ENCODE measurements at regions not wholly inside any gene's neighbourhood (a gene's known extent, or its start where the extent isn't known, plus 50 kb on each side); places are given as distances from the start of the nearest gene placed in this dataset.

- intact Hi-C loops (cut with DNase I): no loop called here
- no peak for DNase-seq (ENCODE audit: missing footprints)
- ATAC-seq: no peak
Measured at GRCh38 chr4:135256111-135256510, 1054.5 kb upstream of the PABPC4L start.

GRCh38 chr4:135250040-135250439, 1048.5 kb upstream of the PABPC4L start:
- no peak for ATAC-seq
- intact Hi-C loops (cut with DNase I): no loop called here
- no peak for DNase-seq (ENCODE audit: missing footprints)

GRCh38 chr4:135249024-135249423, 1047.4 kb upstream of the PABPC4L start:
- ATAC-seq: no peak
- intact Hi-C loops (cut with DNase I): no loop called here
- no peak for DNase-seq (ENCODE audit: missing footprints)

- DNase-seq (ENCODE audit: missing footprints) (no peak), ATAC-seq (no peak)
- intact Hi-C loops (cut with DNase I): no loop called here
Measured at GRCh38 chr4:135244696-135245095, 1043.1 kb upstream of the PABPC4L start.

- ATAC-seq (no peak), DNase-seq (ENCODE audit: missing footprints) (no peak)
- intact Hi-C loops (cut with DNase I): no loop called here
Measured at GRCh38 chr4:135244056-135244455, 1042.5 kb upstream of the PABPC4L start.

GRCh38 chr4:135240796-135241195, 1039.2 kb upstream of the PABPC4L start:
- intact Hi-C loops (cut with DNase I): no loop called here
- DNase-seq (ENCODE audit: missing footprints) (no peak), ATAC-seq (no peak)

GRCh38 chr4:135239964-135240363, 1038.4 kb upstream of the PABPC4L start:
- no peak for DNase-seq (ENCODE audit: missing footprints)
- intact Hi-C loops (cut with DNase I): no loop called here
- no peak for ATAC-seq

GRCh38 chr4:135238940-135239339, 1037.4 kb upstream of the PABPC4L start:
- intact Hi-C loops (cut with DNase I): no loop called here
- DNase-seq (ENCODE audit: missing footprints): peak; percentile 34
- ATAC-seq: no peak

GRCh38 chr4:135236048-135236447, 1034.5 kb upstream of the PABPC4L start:
- DNase-seq (ENCODE audit: missing footprints) (no peak), ATAC-seq (no peak)
- intact Hi-C loops (cut with DNase I): no loop called here

- intact Hi-C loops (cut with DNase I): no loop called here
- ATAC-seq (no peak), DNase-seq (ENCODE audit: missing footprints) (no peak)
Measured at GRCh38 chr4:135227842-135228241, 1026.3 kb upstream of the PABPC4L start.

- intact Hi-C loops (cut with DNase I): no loop called here
- ATAC-seq: no peak
- DNase-seq (ENCODE audit: missing footprints): no peak
Measured at GRCh38 chr4:135225551-135225950, 1024.0 kb upstream of the PABPC4L start.

GRCh38 chr4:135210341-135210740, 1008.8 kb upstream of the PABPC4L start:
- ATAC-seq: no peak
- DNase-seq (ENCODE audit: missing footprints): no peak
- intact Hi-C loops (cut with DNase I): no loop called here

- ATAC-seq: no peak
- intact Hi-C loops (cut with DNase I): no loop called here
Measured at GRCh38 chr4:135207531-135207930, 1005.9 kb upstream of the PABPC4L start.

GRCh38 chr4:135204311-135204710, 1002.7 kb upstream of the PABPC4L start:
- ATAC-seq (no peak), DNase-seq (ENCODE audit: missing footprints) (no peak)
- intact Hi-C loops (cut with DNase I): no loop called here

More at GRCh38 chr4:135207531-135207930, 1005.9 kb upstream of the PABPC4L start:
- DNase-seq (ENCODE audit: missing footprints): no peak

GRCh38 chr4:135201081-135201480, 999.5 kb upstream of the PABPC4L start:
- no peak for ATAC-seq

GRCh38 chr4:135197641-135198040, 996.1 kb upstream of the PABPC4L start:
- DNase-seq (ENCODE audit: missing footprints) (no peak), ATAC-seq (no peak)
- intact Hi-C loops (cut with DNase I): no loop called here

More at GRCh38 chr4:135201081-135201480, 999.5 kb upstream of the PABPC4L start:
- intact Hi-C loops (cut with DNase I): no loop called here
- DNase-seq (ENCODE audit: missing footprints): no peak

- intact Hi-C loops (cut with DNase I): no loop called here
- no peak for DNase-seq (ENCODE audit: missing footprints)
- ATAC-seq: no peak
Measured at GRCh38 chr4:135194477-135194876, 992.9 kb upstream of the PABPC4L start.

GRCh38 chr4:135192751-135193535, 991.4 kb upstream of the PABPC4L start:
- ATAC-seq (no peak), DNase-seq (ENCODE audit: missing footprints) (no peak)
- intact Hi-C loops (cut with DNase I): no loop called here

- ATAC-seq (no peak), DNase-seq (ENCODE audit: missing footprints) (no peak)
- intact Hi-C loops (cut with DNase I): no loop called here
Measured at GRCh38 chr4:135191596-135191995, 990.0 kb upstream of the PABPC4L start.

- DNase-seq (ENCODE audit: missing footprints) (no peak), ATAC-seq (no peak)
- intact Hi-C loops (cut with DNase I): no loop called here
Measured at GRCh38 chr4:135186002-135186401, 984.4 kb upstream of the PABPC4L start.

- ATAC-seq: no peak
- DNase-seq (ENCODE audit: missing footprints): no peak
- intact Hi-C loops (cut with DNase I): no loop called here
Measured at GRCh38 chr4:135185256-135185655, 983.7 kb upstream of the PABPC4L start.

Data from Right ventricle myocardium inferior (tissue), 1 donor.